HG03565 (cell line): ENCODE measurements at regions not wholly inside any gene's neighbourhood (a gene's known extent, or its start where the extent isn't known, plus 50 kb on each side); places are given as distances from the start of the nearest gene placed in this dataset.

ENCODE experiments used
- ATAC-seq: cut with Tn5 transposase; IDR thresholded peaks from one replicate; pipeline ENCODE4 v1.9.1; 2021; ENCODE audit warnings: mild to moderate bottlenecking, moderate library complexity; ENCODE audit not compliant: unreplicated experiment

DNA sequence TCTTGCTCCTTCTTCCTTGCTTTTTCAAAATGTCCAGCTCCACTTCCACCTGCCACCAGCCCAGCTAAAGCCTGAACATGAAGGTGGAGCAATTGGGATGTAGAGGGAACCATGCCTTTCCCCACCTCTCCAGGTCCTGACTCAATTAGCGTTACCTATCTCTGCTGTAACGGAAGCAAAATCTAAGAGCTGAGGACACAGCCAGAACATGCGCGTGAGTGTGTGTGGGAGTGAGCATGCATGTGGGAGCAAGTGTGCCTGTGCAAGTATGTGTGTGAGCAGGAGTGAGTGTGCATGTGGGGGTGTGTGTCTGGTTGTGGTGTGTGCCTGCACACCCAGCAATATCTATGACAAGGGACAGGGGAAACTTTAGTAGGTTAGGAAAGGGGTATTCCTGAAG is 364.5 kb downstream of the MID1IP1 start:
- ATAC-seq: no peak

DNA sequence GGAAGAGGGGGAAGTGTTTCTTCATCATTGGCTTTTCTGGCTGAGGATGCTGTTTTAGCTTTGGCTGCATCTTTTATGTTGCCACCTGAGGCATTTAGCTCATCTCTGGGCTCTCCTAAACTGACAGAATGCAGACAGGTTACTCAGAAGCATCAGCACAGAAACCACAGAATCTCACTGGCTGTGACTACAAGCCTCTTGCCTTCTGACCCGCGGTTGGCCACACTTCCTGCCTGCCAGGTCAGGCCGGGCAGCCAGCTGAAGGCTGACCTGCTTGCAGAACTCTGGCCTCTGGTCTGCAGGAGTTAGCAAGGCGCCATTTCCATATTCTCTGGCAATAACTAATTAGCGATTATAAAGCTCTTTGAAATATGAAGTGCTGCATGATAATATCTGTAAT is 366.5 kb downstream of the MID1IP1 start:
- peak; percentile 61 for ATAC-seq

DNA sequence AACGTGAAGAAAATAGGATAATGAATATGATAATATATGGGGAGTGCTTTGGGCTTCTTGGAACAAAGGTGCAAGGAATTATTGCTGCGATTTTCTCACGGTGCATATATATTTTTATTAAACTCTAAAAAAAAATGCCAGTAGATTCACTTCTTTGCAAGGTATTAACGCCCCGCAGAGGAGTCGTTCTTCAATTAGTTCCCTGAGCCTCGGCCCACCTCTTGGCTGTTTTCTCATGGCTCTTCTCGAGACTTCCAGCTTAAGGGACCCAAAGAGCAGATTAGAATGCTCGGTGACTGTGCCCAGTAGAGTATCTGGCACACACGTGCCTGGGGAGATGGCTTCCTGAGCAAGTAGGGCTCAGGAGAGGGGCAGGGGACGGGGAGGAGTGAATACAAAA is 367.4 kb downstream of the MID1IP1 start:
- ATAC-seq: no peak

DNA sequence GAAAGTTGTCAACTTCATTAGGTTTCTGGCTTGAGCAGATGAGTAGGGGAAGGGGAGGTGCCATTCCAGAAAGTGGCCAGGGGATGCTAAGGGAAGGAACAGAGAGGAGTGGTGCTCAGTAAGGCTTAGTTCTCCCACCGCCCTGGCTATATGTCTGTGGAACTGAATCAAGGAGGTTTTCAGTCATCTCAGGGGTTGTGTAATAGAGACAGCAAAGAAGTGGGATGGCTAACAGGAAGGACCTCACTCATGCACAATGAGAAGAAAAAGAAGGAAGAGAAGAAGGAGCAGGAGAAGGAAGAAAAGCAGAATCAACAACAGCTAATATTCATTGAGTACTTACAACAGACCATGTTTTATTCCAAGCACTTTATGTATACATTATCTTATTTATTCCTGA is 368.7 kb downstream of the MID1IP1 start:
- ATAC-seq: no peak

DNA sequence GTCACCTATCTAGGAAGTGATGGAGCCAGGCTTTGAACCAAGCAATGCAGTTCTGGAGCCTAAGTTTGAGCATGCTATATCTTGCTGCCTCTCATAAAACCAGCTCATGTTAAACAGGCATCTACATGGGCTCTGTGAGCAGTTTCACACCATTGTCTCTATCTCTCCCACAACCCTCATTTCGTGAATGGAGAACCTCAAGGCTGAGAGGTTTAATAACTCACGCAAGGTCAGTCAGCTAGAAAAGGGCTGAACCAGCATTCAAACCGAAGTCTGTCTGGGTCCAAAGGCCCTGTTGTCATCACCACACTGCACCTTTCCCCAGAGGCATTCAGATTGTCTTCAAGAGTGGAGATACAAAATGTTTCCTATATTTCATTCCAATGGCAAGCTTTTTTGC is 369.2 kb downstream of the MID1IP1 start:
- ATAC-seq: no peak

DNA sequence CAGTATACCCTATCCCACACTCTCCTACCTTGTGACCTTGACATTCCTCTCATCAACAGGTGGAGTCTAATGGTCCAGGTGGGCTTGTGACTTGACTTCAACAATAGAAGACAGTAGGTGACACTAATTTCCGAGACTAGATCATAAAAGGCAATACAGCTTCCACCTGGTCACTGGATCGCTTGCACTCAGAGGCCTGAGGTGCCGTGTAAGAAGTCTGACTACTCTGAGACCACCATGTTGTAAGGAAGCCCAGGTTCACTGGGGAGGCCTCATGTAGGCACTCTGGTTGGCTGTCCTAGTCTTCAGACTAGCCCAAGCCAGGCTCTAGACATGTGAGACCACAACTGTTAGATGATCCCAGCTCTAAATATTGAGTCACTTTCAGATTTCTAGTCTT is 370.4 kb downstream of the MID1IP1 start:
- ATAC-seq: no peak

DNA sequence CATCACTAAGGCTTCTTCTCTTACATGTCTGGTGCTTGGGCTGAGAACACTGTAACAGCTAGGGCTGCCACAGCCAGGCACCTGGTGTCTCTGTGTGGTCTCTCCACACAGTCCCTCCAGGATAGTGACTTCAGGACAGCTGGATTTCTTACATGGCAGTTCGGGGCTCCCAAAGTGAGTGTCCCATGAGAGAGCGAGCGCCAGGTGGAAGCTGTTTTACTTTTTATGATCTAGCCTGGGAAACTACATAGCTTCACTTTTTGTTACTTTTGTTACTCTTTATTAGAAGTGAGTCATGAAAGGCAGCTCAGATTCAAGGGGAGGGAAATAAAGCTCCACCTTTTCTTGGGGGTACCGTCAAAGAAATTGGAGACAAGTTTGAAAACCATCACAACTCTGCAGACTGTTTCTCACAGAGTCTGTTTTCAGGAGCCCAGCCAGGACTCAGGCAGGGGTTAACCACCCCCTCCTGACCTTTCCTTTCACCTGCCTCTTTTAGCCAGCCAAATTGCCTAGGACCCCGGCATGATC is 373.0 kb downstream of the MID1IP1 start:
- ATAC-seq: no peak

DNA sequence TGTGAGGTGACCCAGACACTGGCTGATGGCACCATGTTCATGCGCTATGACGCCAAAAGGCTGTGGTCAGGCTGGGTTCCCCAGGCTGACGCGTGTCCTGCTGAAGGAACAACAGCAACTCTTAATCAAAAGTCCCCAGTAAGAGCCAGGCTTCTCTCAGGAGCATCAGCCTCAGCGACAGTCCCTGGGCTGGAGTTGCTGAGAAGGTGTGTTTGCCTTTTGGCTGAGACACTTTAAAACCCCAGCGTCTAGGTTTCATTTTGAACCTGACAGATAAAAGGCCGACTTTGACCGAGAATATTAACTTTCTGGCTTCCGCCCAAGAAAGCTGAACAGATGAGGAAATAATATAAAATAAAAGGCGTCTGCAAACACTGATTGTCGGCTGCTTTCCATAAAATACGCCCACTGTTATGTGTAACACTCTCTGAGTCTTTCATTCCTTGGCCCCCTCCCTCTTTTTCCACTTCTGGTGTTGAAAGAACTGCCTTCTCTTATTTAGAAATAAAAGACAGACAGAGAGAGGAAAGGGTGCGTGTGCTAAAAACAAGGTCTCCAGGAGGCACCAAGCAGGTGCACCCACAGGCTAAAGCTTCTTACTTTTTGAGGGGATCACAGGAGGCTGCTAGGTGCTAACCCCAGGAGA is 373.6 kb downstream of the MID1IP1 start:
- no peak for ATAC-seq

DNA sequence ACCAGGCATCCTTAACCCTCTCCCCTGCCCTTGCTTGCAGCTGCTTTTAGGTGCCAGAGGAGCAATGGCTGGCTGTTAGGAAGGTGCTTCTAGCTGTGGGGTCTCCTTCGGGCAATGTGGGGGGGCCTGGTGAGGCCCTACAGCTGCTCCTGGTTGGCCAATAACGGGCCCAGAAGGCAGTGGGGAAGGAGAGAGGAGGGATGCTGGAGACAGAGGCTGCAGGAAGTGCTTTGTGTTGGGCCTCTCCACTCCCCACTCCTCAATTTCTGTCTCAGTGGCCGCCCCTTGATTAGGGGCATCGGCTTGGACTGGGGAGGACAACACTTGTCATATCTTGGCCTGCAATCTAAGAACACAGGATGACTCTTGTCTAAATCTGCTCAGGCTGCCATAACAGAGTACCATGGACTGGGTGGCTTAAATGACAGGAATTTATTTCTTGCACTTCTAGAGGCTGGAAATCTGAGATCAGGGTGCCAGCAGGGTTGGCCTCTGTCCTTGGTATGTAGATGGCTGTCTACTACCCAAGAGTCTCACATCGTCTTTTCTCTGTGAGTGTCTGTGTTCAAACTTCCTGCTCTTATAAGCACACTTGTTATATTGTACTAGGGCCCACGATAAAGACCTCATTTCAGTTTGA is 374.3 kb downstream of the MID1IP1 start:
- no peak for ATAC-seq

DNA sequence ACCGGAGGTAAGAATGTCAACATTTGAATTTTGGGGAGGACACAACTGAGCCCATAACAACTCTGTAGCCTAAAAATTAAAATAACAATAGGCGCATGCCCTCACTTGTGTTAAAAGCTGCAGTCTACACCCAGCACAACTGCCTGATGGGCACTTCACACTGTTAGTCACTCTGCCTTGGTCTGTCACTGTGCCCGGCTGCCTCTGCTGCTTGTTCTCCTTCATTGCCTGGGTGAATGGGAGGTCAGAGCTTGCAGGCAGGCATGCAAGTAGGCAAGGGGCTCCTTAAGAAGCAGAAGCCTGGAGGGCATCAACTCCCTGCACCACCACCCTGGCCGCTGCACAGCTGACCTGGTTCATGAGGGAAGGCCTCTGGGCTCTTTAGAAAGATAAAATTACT is 374.8 kb downstream of the MID1IP1 start:
- ATAC-seq: no peak

DNA sequence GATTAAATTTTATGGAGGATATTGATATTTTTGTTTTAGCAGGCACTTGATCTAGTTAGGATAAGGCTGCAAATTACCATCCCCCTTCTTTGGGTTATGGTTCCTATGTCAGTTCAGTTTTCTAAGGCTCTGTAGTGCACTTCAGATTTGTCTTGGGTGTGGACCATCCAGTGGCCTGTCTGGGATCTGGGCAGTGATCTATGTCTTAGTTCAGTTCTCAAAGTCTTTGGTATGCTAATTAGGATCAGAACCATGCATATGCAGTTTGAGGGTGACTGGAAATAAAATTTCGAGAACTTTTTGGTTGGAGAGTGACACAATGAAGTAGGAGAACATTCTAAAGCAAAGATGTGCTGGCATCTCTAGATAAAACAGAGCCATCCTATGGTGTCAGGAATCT is 388.2 kb downstream of the MID1IP1 start:
- no peak for ATAC-seq

DNA sequence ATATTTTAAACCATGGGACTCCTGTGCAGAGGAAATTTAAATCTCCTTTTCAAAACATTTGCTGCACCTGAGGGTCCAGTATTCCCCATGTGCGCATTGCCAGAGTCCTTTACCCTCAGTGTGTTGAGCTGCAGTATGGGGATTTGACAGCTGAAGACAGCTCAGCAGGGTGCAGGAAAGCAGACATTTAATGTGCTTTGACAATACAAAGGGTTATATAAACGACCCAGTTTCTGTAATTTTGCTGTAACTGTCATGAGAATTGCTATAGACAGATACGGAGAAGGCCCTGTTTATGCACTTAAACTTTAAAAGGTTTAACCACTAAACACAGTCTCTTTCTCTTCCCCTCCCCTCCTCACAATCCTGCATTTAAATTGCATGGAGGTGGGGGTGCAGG is 393.4 kb downstream of the MID1IP1 start:
- no peak for ATAC-seq

DNA sequence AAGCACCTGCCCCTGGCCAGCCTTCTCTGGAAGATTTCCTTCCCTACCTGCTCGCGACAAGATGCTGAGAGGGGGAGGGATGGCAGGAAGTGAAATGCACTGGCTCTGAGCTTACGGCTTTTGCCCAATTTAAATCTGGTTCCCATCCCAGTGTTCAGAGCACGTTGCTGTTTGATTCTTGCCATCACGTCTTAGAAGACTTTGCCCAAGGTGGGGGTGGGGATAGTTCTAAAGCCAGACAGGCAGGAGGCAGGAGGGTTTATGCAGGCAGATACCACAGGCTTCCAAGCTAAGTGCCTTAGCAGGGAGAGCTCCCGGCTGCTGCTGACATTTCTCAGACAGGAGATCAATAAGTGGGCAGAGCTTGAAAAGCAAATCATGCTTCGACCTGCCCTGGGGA is 393.9 kb downstream of the MID1IP1 start:
- no peak for ATAC-seq

DNA sequence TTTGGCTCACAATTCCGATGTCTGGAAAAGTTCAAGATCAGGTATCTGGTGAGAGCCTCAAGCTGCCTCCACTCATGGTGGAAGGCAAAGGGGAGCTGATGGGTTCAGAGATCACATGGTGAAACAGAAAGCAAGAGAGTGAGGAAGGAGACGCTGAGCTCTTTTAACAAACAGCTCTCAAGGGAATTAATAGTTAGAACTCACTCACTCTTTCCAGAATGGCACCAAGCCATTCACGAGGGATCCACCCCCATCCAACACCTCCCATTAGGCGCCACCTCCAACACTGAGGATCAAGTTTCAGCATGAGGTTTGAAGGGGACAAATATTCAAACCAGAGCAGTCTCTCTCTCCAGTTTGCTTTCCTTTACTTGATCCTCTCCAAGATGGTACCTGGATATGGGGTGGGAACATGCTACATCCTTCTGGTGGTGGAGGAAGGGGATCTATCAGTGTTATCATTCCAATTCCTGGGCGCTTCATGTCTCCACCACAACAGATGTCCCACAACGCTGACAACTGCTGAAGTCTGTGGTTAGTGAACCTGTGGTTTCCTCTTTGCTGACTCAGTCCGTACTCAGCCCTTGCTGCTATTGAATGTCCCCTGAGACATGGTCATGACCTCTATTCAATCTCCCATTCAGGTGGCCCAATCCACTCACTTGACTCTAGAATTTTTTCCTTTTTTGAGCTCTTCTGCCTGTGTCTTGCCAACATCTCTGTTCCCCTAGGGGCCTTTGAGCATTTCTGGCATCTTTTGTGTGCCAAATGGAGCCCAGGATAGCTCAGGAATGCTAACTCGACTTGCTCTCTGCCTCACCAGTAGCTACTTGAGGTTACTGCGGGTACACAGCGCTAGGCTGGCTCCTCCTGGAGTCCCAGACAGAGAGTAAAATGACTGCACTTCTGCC is 395.2 kb downstream of the MID1IP1 start:
- ATAC-seq: peak; percentile 93

DNA sequence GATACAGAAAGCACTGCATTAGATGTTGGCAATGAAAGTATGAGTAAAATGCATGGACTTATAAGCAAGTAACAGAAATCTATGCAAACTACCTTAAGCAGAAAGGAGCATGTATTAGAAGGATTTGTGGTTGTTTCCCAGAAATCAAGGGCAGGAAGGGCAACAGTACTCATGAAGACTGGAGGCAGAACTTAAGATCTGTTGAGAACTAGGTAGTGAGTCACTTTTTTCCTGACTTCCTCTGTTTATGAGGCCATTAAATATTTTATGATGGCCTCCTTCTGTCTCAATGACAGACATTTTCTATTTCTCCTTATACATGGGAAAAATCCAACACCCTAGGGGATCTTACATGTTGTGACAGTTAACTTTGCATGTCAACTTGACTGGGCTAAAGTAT is 398.2 kb downstream of the MID1IP1 start:
- no peak for ATAC-seq

DNA sequence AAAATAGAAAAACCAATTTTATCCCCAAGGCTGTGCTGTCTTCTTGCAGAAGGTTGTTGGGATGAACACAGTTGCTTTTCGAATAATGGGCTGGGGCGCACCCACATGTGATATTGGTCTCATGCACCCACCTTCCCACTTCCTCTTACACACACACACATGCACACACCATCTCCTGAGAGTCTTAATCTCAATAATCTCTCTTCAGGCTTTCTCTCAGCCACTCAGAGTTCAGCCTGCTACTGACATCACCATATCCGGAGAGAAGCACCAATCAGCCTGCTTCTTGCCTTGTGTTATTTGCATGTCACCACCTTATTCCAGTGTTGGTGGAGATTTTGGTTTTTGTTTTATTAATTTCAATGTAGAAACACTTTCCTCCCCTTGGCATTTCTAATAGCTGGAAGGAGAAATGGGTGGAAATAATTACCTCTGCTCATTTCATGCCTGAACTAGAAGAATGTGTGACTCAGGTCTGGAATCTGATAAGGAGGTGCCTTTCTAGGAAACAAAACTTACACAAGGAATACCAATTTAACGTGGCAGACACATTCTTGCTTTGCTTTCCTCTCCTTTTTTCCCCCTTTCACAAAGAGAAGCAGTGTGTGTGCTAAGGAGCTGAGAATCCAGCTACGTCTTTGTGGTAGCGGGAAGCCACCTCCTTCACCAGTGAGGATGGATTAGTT is 400.2 kb downstream of the MID1IP1 start:
- ATAC-seq: no peak

DNA sequence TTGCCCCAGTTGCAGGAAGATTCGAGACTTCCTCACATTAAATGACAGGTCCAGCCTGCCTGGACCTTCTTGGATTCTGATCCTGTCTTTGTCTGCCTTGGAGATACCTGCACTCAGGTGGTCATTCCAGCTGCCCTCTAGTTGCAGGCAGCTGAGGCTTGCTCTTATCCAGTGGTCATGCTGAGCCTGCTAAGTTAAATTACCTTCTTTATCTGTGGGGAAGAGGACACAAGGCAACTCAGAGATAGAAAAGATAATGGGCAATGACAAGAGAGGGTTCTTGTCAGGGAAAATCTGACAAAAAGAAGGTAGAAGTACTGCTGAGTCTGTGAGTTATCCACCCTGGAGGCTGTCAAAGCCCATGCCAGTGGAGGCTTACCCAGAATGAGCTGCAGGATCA is 401.4 kb downstream of the MID1IP1 start:
- ATAC-seq: no peak

DNA sequence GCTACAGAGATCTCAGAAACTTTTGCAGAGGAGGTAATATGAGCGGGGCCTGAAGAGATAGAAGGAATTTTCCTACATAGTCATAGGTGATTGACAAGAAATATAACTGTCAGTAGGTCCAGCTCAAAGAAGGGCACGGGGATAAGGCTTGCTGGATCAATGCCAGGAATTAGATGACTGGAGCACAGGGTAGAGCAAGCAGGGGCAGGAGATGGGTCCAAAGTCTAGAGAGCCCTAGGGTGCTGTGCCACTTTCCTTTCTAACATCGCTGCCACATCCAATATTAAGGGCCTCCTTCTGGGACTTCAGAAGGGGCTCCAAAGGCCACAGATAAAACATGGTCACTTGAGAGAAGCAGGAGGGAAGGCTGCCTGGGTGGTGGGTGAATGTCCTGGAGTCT is 402.2 kb downstream of the MID1IP1 start:
- no peak for ATAC-seq

DNA sequence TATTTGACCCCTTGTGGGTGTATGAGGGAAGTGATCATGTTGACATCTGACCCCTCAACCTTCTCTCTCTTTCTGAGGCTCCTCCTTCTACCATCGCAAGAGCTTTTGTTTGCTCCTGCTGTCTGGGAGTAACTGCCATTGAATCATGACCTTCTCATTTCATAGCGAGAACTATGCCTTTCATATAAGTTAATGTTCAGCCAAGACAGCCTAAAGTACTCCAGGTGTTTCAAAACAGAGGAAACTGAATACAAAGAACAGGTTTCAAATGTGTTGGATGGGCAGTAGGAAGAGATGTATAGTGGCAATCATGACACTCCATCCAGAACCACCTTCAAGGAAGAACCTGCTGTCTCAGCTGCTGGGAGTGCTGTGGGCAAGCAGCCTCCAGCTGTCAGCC is 403.1 kb downstream of the MID1IP1 start:
- ATAC-seq: no peak

DNA sequence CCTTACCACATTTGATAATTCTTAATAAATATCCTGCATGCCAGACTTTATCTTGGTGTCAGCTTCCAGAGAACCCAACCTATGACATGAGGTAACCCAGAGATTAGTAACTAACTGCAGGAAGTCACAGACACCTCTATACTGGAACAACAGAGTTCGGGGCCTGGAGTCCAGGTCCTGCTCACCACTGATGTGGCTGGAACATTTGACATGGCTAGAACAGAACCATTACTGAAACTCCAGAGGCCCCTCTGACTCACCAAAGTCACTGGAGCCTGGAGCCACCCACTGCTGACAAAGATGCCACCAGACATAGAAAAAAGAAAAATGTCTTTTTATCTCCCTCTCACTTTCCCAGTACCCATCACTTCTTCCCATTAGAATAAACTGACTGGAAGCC is 403.7 kb downstream of the MID1IP1 start:
- ATAC-seq: peak; percentile 46

DNA sequence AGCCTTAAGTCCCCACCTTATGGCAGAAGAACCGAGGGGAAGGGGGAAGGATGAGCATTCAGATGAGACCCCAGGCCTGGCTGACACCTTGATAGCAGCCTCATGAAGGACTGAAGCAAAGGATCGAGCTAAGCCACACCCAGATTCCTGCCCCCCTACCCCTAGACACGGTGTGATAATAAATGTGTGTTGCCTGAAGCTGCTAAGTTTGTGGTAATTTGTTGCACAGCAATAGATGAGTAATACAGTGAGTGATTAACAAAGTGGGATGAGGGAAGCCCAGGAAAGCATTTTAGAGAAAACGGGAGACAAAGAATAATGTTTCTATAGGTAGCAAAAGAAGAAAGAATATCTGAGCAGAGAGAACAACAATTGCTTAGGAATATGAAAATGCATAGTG is 404.2 kb downstream of the MID1IP1 start:
- ATAC-seq: no peak
